GM19043 (cell line): ENCODE measurements at regions not wholly inside any gene's neighbourhood (a gene's known extent, or its start where the extent isn't known, plus 50 kb on each side); places are given as distances from the start of the nearest gene placed in this dataset.
"Not testable (repeated sequence)": the region's sequence is repeated elsewhere in the genome, so short reads cannot be mapped to it uniquely, and the experiment has no call there.

Experiments used
- ATAC-seq: cut with Tn5 transposase; IDR thresholded peaks from one replicate; pipeline ENCODE4 v1.9.1; 2021; ENCODE audit warnings: low read depth; ENCODE audit not compliant: unreplicated experiment

DNA sequence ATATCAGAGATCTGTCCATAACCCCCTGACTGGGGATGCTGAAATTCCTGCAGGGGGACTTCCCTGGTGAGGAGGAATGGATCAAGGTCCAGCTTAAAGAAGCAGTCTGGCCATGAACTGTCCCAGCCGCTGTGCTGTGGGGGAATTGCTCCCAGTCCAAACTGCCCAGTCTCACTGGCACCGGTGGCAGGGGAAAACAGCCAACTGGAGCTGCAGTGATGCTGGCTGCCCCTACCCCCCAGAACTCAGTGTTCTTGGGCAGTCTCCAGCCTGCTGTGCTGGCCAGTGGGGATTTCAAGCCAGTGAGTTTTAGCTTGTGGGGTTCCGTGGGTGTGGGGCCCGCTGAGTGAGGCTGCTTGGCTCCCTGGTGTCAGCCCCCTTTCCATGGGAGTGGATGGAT lies 306.5 kb upstream of the RPS23 start:
- ATAC-seq, result no peak

DNA sequence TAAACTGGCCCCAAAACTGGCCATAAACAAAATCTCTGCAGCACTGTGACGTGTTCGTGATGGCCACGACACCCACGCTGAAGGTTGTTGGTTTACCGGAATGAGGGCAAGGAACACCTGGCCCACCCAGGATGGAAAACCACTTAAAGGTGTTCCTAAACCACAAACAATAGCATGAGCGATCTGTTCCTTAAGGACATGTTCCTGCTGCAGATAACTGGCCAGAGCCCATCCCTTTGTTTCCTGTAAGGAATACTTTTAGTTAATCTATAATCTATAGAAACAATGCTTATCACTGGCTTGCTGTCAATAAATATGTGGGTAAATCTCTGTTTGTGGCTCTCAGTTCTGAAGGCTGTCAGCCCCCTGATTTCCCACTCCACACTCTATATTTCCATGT lies 305.2 kb upstream of the RPS23 start:
- ATAC-seq, result not testable (repeated sequence)

DNA sequence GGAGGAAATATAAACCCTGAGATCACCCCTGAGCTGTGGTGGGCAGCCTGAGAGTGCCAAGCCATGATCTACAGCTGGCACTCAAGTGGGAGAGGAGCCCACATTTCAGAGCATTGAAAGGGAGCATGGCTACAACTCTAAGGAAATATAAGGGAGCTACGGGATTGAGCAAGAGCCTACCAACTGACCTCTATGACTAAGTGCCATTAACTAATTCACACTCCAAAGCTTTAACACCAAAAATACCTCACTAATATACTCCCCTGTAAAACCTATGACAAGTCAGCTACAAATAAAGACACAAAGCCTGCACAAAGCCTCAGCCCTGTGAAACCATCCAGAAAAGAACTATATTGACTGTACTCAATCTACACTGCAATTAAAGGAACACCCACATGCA lies 286.8 kb upstream of the RPS23 start:
- ATAC-seq, result no peak

DNA sequence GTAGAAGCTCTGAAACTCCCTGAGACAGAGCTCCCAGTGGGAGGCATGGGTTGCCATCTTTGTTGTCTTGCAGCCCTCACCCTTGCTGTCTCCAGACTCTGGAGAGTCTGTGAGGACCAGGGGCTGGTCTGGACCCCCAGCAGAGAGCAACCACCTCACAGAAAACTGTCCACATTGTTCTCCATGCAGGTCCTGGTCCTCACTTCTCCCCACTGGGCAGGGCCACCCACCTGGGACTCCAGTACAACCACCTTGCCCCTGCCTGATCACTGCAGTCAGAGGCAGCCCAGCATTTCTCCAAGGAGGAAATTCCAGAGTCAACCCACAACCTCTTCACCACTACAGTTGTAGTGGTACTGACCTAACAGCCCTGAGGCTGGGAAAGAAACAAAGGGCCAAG lies 285.6 kb upstream of the RPS23 start:
- no peak for ATAC-seq

DNA sequence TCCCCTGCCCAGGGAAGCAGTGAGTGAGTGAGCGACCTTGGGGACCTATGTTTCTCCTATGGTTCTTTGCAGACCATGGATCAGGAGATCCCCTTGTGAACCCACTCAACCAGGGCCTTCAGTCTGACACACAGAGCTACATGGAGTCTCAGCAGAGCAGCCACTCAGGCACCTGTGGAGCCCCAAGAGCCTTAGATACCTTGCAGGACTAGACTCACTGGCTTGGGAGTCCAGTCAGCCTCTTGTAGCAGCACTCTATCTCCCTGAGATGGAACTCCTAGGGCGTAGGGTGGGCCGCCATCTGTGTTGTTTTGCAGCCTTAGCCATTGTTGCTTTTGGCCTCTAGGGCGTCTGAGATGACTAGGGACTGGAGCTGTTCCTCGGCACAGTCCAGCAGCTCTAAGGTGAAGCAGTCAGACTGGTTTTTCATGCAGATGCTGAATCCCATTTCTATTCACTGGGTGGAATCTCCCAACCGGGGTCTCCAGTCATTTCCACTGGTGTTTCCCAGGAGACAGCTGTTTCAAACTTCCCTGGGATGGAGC lies 284.6 kb upstream of the RPS23 start:
- no peak for ATAC-seq

DNA sequence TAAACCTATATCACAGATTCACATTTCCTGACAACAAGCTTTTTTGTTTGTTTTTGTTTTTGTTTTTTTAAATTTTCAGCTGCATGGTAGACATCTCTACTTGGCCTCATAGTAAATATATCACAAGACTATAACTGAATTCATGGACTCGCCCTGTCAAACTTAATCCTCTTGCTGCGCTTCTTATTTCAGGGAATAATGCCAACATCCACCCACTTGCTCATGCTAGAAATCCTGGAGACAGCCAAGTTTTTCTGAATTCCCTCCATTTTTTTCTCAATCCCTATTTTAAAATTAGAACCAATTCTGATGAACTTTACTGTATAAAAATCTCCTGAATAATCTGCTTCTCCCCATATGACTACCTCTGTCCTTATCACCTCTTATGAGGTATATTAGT lies 283.6 kb upstream of the RPS23 start:
- no peak for ATAC-seq

DNA sequence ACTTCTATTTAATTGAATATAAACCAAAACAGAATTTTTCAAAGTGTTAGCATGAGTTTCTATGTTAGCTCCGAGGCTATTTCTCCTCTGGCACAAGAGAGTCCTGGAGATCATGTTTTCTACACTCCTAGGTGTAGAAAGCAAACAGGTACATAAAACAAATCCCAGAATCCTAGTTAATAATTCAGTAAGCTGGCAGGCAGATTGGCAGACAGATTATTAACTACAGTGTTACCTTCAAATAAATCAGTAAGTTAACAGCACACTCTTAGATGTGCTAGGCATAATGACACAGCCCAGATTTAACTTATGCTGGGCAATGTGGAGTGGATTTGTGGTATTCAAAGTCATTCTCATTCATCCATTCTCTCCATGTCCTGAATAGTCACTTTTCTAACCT lies 282.8 kb upstream of the RPS23 start:
- no peak for ATAC-seq

DNA sequence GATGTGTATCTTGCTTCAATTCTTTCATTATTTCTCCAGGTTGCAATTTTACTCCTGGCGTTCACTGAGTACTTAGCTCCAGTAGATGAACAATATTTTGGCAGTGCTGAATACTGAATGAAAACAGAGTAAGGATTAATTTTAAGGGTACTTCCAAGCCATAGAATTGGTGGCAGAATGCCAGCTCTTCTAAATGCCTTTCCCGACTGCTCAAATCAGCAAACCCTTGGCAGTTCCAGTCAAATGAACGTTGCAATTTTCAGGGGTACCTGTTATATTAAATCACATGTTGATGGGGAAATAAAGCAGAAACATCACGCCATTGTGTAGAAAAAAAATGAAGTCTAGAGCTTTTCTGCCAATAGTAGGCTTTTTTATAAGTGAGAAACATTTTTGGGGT lies 282.4 kb upstream of the RPS23 start:
- no peak for ATAC-seq

DNA sequence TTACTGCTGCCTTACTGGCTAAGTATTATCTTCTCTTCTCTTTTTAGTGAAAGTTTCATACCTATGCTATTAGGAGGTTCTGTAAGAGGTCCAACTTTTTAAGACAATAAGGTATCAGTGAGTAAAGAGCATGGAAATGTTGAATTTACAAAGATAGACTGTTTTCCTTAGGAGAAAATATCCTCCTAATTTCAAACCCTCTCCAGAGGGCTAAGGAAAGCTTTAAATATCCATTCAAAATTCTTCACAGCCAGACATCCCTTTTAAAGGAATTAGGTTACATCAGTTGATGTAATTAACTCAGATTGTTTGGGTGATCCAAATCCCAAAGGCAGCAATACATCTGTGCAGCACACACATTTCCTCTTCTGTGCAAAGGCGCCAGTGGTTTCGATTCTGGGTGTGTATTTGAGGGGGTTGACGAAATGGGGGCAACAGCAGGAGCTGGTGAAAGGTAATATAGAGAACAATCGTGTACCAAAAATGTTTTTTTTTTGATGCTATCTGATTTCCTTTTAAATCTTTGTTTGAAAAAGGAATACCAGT lies 273.8 kb upstream of the RPS23 start:
- no peak for ATAC-seq

DNA sequence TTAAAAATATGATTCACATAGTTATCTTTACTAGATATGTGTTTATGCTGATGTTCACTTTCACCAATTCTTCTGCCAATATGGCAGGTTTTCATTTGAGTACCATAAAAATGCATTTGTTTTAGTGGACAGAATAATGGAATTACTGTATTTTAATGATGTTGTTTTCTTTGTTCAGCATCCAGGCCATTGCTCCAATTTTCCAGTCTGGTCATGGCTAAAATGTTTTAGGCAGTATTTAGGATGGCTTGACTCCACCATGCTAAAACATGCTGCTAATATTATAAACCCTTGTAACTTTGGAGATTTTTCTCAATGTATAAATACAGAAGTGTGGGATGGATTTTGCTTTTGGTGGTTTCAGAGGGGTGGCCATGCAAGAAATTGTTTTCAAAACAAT lies 273.0 kb upstream of the RPS23 start:
- ATAC-seq, result no peak

DNA sequence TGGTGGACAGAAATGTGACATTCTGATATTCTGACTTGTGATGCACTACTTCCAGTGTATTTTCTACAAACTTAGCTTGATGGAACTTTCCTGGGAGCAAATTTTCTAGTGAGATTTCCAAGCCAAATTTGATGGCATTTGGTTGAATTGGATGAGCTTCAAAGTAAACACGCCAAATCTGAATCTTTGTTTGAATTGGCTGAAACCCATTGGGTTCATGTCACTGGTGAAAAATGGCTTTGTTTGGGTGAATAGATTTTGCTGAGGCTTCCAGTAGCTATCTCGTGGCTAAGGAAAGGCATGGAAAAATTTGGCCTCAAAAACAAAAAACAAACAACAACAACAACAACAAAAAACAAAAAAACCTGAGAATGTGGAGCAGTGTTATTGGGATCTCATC lies 271.1 kb upstream of the RPS23 start:
- ATAC-seq, result no peak

DNA sequence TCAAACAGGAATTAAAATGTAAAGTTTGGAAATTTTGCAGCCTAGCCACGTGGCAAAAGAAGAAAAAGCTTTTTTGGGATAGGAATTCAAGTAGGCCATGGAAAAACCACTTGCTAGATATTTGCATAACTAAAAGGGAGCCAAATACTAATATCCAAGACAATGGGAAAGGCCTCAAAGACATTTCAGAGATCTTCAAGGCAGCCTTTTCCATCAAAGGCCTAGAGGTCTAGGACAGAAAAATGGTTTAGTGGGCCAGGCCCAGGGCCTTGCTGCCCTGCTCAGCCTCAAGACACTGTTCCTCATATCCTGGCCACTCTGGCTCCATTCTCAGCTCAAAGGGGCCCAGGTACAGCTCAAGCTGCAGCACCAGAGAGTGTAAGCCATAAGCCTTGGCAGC lies 265.9 kb upstream of the RPS23 start:
- ATAC-seq, result no peak

DNA sequence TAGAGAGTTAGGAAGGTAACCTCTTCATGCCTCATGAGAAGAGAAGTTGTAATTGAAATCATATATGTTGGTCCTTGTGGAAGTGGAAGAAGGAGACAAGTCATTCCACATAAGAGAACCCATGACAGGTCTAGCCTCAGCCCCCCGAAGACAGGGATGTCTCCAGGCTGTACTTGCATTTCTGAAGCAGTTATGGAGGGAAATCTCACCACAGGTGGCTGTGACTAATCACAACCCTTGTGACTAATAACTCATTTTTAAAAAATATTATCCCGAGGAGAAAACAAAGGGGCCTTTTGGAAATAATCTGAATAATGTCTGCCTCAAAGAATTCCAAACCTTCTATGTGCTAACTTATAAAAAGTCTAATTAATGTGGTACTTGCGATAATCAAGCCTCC lies 262.1 kb upstream of the RPS23 start:
- ATAC-seq, result no peak

DNA sequence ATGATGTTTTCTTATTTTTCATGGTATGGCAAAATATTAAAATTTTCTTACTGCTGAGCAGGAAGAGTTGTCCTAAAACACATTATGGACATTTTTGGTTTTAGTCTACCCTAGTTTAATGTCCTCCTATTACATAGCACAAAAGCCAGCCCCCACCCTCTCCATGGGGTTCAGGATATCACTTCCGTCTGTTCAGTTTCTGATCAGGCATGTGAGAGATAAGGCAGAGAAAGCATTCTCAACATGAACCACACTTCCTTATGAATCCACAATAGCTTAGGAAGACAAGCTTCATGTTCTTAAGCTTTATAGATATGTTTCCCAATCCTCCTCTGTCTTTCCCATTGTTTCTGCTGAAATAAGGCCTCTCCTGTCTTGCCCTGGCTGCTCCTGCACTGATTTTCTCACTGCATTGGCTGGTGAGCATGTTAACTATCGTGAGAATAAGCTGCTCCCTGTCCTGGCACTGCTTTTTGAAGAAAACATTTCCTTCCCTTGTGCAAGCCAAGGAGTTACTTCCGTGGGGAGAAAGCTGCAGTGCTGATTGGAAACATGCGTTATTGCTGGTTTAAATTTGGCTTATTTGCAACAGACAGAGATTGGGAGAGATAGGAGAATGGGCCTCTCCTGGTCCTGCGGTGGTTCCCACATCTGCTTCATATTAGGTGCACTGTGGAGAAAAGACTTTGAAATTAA lies 260.3 kb upstream of the RPS23 start:
- no peak for ATAC-seq

DNA sequence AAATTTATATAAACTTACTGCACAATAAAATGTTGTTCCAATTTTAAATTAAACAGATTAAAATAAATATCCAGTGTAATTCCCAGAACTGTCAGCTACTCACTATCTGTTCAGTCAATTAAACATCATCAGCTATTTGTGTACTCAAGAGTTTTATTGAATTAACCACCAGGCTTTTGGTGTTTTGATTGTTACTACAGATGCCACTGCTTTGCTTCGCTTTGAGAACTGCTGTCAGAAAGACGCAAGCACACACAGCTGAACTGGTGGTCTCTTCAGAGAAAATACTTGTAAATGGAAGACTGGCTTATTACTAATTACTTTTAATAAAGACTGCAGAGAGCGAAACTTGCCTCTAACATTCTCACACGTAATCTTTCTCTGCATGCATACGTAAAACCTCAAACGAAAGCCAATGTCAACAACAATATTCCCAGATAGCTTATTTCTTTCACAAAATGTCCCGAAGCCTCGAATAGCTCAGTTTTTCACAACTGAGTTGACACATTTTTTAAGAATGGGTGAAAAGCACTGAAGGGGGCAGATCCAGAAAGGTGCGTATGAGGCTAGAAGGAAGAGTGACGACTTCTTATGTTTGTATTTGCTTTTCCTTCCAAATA lies 259.6 kb upstream of the RPS23 start:
- ATAC-seq, result no peak

DNA sequence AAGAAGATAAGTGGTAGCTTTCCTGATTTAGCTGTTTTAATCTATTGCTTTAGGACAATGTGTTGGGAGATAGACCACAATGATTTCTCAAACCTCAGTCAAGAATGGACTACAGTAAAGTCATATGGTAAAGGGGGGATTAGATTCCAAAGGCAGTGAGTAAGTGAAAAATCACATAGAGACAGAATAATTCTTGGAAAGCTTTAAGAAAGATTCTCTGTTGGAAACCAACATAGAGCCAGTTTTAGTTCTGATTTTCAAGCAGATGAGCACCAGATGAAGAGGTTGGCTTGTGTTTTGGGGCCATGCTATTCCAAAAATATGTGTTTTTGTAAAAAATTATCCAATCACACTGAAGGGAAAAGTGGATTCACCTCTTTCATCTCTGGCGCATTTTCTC lies 256.8 kb upstream of the RPS23 start:
- no peak for ATAC-seq

DNA sequence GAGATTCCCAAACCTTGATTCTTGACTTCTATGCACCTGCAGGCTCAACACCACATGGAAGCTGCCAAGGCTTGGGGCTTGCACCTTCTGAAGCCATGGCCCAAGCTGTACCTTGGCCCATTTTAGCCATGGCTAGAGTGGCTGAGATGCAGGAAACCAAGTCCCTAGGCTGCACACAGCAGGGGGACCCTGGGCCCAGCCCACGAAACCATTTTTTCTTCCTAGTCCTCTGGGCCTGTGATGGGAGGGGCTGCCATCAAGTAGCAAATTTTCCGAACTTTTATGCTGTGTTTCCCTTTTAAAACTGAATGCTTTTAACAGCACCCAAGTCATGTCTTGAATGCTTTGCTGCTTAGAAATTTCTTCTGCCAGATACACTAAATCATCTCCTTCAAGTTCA lies 253.9 kb upstream of the RPS23 start:
- not testable (repeated sequence) for ATAC-seq

DNA sequence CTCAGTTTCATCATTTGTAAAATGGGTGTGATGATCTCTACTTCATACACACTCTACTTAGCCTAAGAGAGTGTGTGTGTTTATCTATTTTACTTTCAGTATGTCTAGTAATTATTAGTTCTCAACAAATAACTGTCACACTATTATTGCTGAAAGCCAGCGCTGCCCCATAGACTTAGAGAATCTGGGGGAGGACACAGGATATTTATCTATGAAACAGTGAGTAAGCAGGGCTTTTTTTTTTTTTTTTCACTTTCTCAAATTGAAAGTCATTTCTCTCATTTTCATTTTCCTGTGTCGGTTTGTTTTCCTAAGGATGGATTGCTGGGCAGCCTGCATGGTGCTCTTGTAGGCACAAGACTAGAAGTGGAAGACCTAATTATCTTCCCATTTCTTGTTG lies 248.4 kb upstream of the RPS23 start:
- ATAC-seq, result no peak

DNA sequence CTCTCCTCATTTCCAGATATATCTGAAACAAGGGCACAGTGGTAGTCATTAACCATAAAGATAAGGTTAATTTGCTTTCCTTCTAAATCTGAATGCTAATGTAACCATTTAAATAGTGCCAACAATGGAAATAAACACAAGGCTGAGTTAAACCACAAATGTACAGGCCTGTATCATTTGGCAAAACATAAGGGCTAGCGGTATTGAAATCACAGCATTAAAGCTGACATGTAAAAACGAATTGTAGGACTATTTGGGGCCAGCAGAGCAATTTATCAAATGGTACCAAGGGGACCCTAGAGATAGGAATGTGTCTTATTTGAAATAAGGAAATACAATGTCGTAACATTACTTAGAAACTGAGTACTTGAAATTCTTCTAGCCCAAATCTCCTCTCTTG lies 247.5 kb upstream of the RPS23 start:
- no peak for ATAC-seq

DNA sequence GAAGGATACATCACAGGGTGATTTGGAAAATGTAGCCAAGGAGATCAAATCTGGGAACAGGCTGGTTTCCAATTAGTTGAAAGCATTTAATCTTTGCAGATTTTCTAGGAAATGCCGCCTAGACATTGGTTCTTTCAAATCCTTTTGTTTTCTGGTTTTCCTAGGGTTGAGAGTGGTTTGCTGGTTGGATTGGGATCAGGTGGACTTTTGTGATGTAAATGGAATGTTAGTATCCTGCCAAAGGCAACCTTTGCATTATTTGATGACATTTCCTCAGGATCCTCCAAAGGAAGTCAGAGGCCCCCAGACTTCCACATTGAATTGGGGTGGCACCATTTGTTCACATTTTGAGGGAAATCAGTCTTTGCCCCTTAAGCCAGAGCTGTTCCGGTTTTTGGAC lies 245.5 kb upstream of the RPS23 start:
- no peak for ATAC-seq

DNA sequence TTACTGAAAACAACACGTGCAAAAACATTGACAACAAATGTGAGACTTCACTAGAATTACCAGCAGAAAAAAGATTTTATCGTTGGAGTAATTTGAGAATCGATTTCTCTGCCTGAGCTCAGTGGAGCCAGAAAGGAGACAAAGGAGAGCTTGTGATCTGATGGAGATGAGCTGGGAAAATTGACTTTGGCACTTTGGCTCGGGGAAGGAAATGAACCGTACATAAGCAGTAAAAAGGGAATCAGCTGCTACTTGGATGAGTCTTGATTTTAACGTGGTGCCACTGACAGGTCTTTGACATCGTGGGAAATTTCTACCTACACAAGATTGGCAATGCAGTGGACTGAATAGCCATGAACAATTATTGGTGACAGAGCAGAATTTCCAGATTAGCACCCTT lies 244.7 kb upstream of the RPS23 start:
- ATAC-seq, result no peak

DNA sequence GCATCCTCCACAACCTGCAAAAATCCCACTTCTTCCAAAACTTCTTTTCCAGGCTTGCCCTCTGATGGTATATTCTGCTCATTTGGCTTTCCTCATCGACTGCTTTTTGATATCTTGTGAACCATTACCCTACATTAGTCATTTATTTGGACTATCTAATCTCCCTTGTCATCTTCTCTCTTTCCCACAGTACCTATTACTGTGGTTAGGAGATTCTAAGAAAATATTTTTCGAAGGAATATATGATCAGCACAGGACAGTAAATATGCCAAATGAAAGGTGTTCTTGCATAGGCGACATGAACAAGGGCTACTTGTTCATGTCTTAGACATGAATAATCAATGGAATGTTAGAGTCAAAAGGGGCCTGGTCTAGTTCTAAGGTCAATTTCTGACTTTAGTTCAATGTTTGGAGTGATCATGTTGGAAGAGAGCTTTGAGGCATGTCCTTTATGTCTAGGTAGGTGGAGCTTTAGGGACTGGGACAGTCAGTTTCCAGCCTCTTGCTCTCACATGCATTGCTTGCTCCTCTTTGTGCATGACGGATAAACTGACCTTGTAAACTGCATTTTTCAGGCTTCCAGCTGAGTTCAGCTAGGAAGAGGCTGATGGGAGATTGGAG lies 243.4 kb upstream of the RPS23 start:
- no peak for ATAC-seq
